ENCODE measurements at regions not wholly inside any gene's neighbourhood (a gene's known extent, or its start where the extent isn't known, plus 50 kb on each side); places are given as distances from the start of the nearest gene placed in this dataset.

- no peak for TF ChIP-seq CTCF (IDR thresholded peaks at IDR 0.05; ENCODE audit: low read length)
- no peak for TF ChIP-seq EZH2 (IDR thresholded peaks at IDR 0.05; ENCODE audit: borderline replicate concordance, low read length)
These were observed 1104.0 kb downstream of the XPNPEP1 start for GRCh38 chr10:108819302-108819701.

All from OCI-LY1 (cell line).